MM.1S (cell line): ENCODE measurements at regions not wholly inside any gene's neighbourhood (a gene's known extent, or its start where the extent isn't known, plus 50 kb on each side); places are given as distances from the start of the nearest gene placed in this dataset.

ENCODE experiments used
- DNase-seq: peaks from one replicate; pipeline ENCODE4 v3.0.0-alpha.2; 2015
- H2AFZ ChIP-seq: fragments of 300-600 bp; sonication (generic); 2 replicates; pipeline ENCODE4 v1.6.0; 2016; ENCODE audit warnings: antibody characterized with exemption, low read length
- H3F3A ChIP-seq: fragments of 300-600 bp; sonication (generic); 2 replicates; pipeline ENCODE4 v1.6.1; 2016; ENCODE audit warnings: mild to moderate bottlenecking, antibody characterized with exemption, low read length, moderate library complexity, mixed read lengths; ENCODE audit not compliant: insufficient read depth
- H3K27ac ChIP-seq: fragments of 300-600 bp; sonication (generic); 2 replicates; pipeline ENCODE4 v1.5.1; 2016; ENCODE audit warnings: mild to moderate bottlenecking, low read length
- H3K27me3 ChIP-seq: fragments of 300-600 bp; sonication (generic); replicated peaks from 2 replicates; pipeline ENCODE4 v1.6.0; 2016; ENCODE audit warnings: low read length; ENCODE audit not compliant: insufficient read depth
- H3K36me3 ChIP-seq: fragments of 300-600 bp; sonication (generic); replicated peaks from 2 replicates; pipeline ENCODE4 v1.6.1; 2016; ENCODE audit warnings: mild to moderate bottlenecking, low read length, mixed read lengths; ENCODE audit not compliant: insufficient read depth
- H3K4me1 ChIP-seq: fragments of 300-600 bp; sonication (generic); 2 replicates; pipeline ENCODE4 v1.6.1; 2016; ENCODE audit warnings: low read length, mixed read lengths
- H3K4me2 ChIP-seq: fragments of 300-600 bp; sonication (generic); 2 replicates; pipeline ENCODE4 v1.6.0; 2016; ENCODE audit warnings: low read depth, low read length
- H3K4me3 ChIP-seq: fragments of 300-600 bp; sonication (generic); 2 replicates; pipeline ENCODE4 v1.5.1; 2016; ENCODE audit warnings: low read length, mixed read lengths
- H3K79me2 ChIP-seq: fragments of 300-600 bp; sonication (generic); 2 replicates; pipeline ENCODE4 v1.6.1; 2016; ENCODE audit warnings: mixed run types, low read length, mixed read lengths
- H3K9ac ChIP-seq: fragments of 300-600 bp; sonication (generic); 2 replicates; pipeline ENCODE4 v1.6.1; 2016; ENCODE audit warnings: low read length, mixed read lengths
- H3K9me2 ChIP-seq: fragments of 300-600 bp; sonication (generic); replicated peaks from 2 replicates; pipeline ENCODE4 v1.6.1; 2016; ENCODE audit warnings: mild to moderate bottlenecking, low read length, mixed read lengths; ENCODE audit not compliant: insufficient read depth
- H3K9me3 ChIP-seq: fragments of 300-600 bp; sonication (generic); replicated peaks from 2 replicates; pipeline ENCODE4 v1.6.1; 2016; ENCODE audit warnings: mild to moderate bottlenecking, low read length, mixed read lengths; ENCODE audit not compliant: insufficient read depth
- H4K20me1 ChIP-seq: fragments of 300-600 bp; sonication (generic); 2 replicates; pipeline ENCODE4 v1.6.1; 2016; ENCODE audit warnings: mild to moderate bottlenecking, low read length, moderate library complexity, mixed read lengths; ENCODE audit not compliant: insufficient read depth
- EZH2 ChIP-seq: fragments of 300-600 bp; sonication (generic); optimal IDR thresholded peaks from 2 replicates; pipeline ENCODE3; 2017; ENCODE audit warnings: low read depth, mild to moderate bottlenecking, antibody characterized with exemption, low read length, mixed read lengths
- EZH2phosphoT487 ChIP-seq: fragments of 300-600 bp; sonication (generic); IDR thresholded peaks from 2 replicates; pipeline ENCODE4 v1.6.1; 2018; ENCODE audit warnings: antibody characterized with exemption, low read length
- TF ChIP-seq, protein P1 (sequence below): fragments of 300-600 bp; sonication (generic); IDR thresholded peaks from 2 replicates; pipeline ENCODE4 v1.5.1; 2016; ENCODE audit warnings: antibody characterized with exemption, low read length, mixed read lengths

DNA sequence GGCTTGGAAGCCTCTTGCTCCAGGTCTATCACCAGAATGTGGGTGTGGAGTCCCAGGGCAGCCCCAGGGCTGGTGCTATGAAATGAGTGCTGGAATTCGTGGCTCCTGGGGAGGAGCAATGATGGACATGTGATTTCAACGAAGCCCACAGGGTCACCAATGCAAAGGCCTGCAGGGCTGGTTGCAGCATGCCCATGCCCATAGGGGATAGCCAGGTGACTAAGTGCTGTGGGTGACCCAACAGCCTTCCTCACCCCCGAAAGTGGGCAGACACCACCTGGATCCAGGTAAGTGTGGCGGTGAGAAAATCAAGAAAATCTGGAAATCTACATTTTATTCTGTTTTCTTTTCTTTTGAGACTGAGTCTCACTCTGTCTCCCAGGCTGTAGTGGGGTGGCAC lies 87.5 kb upstream of the GPRC5B start:
- TF ChIP-seq, protein P1, sequence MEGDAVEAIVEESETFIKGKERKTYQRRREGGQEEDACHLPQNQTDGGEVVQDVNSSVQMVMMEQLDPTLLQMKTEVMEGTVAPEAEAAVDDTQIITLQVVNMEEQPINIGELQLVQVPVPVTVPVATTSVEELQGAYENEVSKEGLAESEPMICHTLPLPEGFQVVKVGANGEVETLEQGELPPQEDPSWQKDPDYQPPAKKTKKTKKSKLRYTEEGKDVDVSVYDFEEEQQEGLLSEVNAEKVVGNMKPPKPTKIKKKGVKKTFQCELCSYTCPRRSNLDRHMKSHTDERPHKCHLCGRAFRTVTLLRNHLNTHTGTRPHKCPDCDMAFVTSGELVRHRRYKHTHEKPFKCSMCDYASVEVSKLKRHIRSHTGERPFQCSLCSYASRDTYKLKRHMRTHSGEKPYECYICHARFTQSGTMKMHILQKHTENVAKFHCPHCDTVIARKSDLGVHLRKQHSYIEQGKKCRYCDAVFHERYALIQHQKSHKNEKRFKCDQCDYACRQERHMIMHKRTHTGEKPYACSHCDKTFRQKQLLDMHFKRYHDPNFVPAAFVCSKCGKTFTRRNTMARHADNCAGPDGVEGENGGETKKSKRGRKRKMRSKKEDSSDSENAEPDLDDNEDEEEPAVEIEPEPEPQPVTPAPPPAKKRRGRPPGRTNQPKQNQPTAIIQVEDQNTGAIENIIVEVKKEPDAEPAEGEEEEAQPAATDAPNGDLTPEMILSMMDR, result no peak
- TF ChIP-seq EZH2phosphoT487 (no peak), EZH2 (no peak)
- no peaks in the 10 kb centered on the region for H3K27me3 ChIP-seq
- H3K9ac ChIP-seq, result no peak overlapping the region
- no peaks in the 10 kb centered on the region for H3F3A ChIP-seq
- H4K20me1 ChIP-seq, result no peaks in the 10 kb centered on the region
- no peaks in the 10 kb centered on the region for H3K79me2 ChIP-seq
- H3K9me2 ChIP-seq, result no peaks in the 10 kb centered on the region
- no peak overlapping the region for H3K4me2 ChIP-seq
- H3K36me3 ChIP-seq, result no peaks in the 10 kb centered on the region
- H3K27ac ChIP-seq, result no peak overlapping the region
- no peaks in the 10 kb centered on the region for H3K9me3 ChIP-seq
- no peak overlapping the region for H3K4me3 ChIP-seq
- no peak for DNase-seq
- no peaks in the 10 kb centered on the region for H3K4me1 ChIP-seq
- H2AFZ ChIP-seq, result no peak overlapping the region

DNA sequence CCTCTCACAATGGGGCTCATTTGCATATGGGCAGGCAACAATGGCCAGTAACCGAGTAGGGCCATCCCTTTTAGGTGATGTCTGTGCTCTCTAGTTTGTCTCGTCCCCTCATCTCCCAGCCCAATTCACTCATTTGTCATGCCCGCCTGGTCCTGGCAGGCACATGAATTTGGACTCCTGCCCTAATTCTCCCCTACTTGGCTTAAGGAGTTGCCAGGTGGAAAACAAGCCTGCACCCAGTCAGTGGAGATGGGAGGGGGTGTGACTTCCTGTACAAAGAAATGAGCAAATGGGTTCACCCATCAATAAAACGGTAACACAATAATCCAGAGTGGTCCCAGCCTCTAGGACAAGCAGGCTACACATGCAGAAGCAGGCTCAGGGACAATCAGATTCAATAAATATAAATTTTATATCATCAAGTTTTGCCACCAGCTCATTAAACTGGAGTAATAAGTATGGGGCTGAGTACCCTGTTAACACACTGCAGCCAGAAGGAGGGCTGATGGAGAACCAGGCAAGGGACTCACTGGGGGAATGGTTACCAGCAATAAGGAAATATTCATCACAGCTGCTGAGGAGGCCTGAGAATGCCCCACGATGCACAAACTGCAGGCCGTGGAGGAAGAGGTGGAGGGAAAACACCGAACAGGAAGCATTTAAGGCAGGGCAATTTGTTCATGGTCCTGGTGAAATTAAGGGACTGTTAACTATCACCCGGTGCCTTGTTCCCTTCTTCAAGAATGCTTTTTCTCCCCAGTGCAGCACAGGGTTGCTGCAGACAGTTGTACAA lies 84.4 kb upstream of the GPRC5B start:
- Histone ChIP-seq H3K4me2 (no peak overlapping the region), H2AFZ (no peak overlapping the region), H3F3A (no peaks in the 10 kb centered on the region), H3K9ac (no peak overlapping the region), H3K27me3 (no peaks in the 10 kb centered on the region), H4K20me1 (no peaks in the 10 kb centered on the region), H3K79me2 (no peaks in the 10 kb centered on the region), H3K27ac (no peak overlapping the region), H3K4me3 (no peak overlapping the region), H3K9me2 (no peaks in the 10 kb centered on the region), H3K9me3 (no peaks in the 10 kb centered on the region), H3K4me1 (no peaks in the 10 kb centered on the region), H3K36me3 (no peaks in the 10 kb centered on the region)
- DNase-seq, result no peak
- TF ChIP-seq EZH2phosphoT487, result no peak
- TF ChIP-seq EZH2, result no peak
- TF ChIP-seq, protein P1, result no peak

DNA sequence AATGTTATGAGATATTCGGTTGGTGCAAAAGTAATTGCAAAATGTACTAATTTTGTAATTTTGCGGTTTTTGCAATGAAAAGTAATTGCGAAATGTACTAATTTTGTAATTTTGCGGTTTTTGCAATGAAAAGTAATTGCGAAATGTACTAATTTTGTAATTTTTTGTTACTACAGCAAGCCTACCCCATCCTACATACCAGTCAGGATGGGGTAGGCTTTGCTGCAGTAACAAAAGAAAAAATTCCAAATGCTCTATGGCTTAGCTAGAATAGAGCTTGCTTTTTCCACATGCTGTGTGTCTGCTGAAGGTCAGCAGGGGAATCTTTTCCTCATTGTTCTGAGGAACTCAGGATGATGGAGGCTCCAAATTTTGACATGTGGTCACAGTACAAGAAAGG lies 83.3 kb upstream of the GPRC5B start:
- H3K4me1 ChIP-seq, result no peaks in the 10 kb centered on the region

More for the DNA sequence above, 83.3 kb upstream of the GPRC5B start:
- Histone ChIP-seq H3K4me2 (no peak overlapping the region), H3K27ac (no peak overlapping the region), H3K9me2 (no peaks in the 10 kb centered on the region), H2AFZ (no peak overlapping the region), H3K36me3 (no peaks in the 10 kb centered on the region), H4K20me1 (no peaks in the 10 kb centered on the region), H3K4me3 (no peak overlapping the region), H3K79me2 (no peaks in the 10 kb centered on the region), H3K27me3 (no peaks in the 10 kb centered on the region), H3K9ac (no peak overlapping the region), H3K9me3 (no peaks in the 10 kb centered on the region), H3F3A (no peaks in the 10 kb centered on the region)
- no peak for TF ChIP-seq EZH2
- TF ChIP-seq, protein P1, result no peak
- no peak for TF ChIP-seq EZH2phosphoT487
- no peak for DNase-seq
